K562 (cell line): ENCODE measurements at regions not wholly inside any gene's neighbourhood (a gene's known extent, or its start where the extent isn't known, plus 50 kb on each side); places are given as distances from the start of the nearest gene placed in this dataset.

Source experiments
- ATAC-seq: fragments of 200-7000 bp; cut with Tn5 transposase; 3 replicates; pipeline ENCODE4 v1.9.1; 2020; ENCODE audit warnings: moderate library complexity
- BruUV-seq: library from RNA; stranded (reverse); fragments of 400-500 nt; replicated peaks from 2 replicates; lab custom pipeline; 2021; lab: Mats Ljungman, UMichigan
- CTCF ChIA-PET: fragments of 300-600 bp; formaldehyde crosslinking; extraction: SDS; loops from one replicate; lab custom pipeline; 2021; ENCODE audit warnings: low intra/inter-chr PET ratio; lab: Yijun Ruan, JAX
- POLR2A ChIA-PET: fragments of 300-600, 350-650 bp; sonication (Branson Sonifier 250); formaldehyde crosslinking; extraction: SDS; loops from one replicate; lab custom pipeline; 2021; ENCODE audit warnings: antibody characterized with exemption, inconsistent platforms; lab: Yijun Ruan, JAX
- DNase-seq, 4 experiments: peaks; one replicate each; pipeline versions ENCODE4 v3.0.0 to v3.0.0-alpha.2; 2011 to 2018; ENCODE audit warnings: low spot score in 3 of 4, mixed read lengths in 3 of 4; ENCODE audit errors: extremely low read depth in 1 of 4
- FAIRE-seq: peaks from 2 replicates; lab custom pipeline; 2011; peaks lifted over from hg19 to GRCh38; lab: Jason Lieb, UNC
- H2AFZ ChIP-seq: 2 replicates; pipeline ENCODE4 v1.6.0; 2011; ENCODE audit warnings: low read depth, low read length, control low read depth, inconsistent platforms
- H3K27ac ChIP-seq: fragments of 200-600 bp; 3 replicates; pipeline ENCODE4 v1.8.0; 2011; ENCODE audit warnings: low read depth, mild to moderate bottlenecking, control low read depth, inconsistent platforms, low read length, moderate library complexity, mixed read lengths; ENCODE audit errors: extremely low read depth
- H3K27me3 ChIP-seq, 2 experiments: fragments of 300-600 bp in 1 of 2; 2 replicates in 1 of 2; 3 replicates in 1 of 2; pipeline versions ENCODE4 v1.6.0 to v1.8.0; 2011; ENCODE audit warnings: inconsistent platforms in 2 of 2, low read length in 2 of 2, mild to moderate bottlenecking in 1 of 2, mixed read lengths in 1 of 2, moderate library complexity in 1 of 2; ENCODE audit not compliant: control insufficient read depth in 2 of 2, insufficient read depth in 2 of 2
- H3K36me3 ChIP-seq: fragments of 300-600 bp; 3 replicates; pipeline ENCODE4 v1.8.0; 2011; ENCODE audit warnings: mild to moderate bottlenecking, low read length, inconsistent platforms; ENCODE audit not compliant: control insufficient read depth, insufficient read depth
- H3K4me1 ChIP-seq, 2 experiments: fragments of 200-600 bp in 1 of 2; replicated peaks in 1 of 2; 2 replicates in 1 of 2; 3 replicates in 1 of 2; pipeline versions ENCODE4 v1.5.1 to v1.8.0; 2011; ENCODE audit warnings: inconsistent platforms in 2 of 2, low read length in 2 of 2, mild to moderate bottlenecking in 1 of 2, mixed read lengths in 1 of 2, moderate library complexity in 1 of 2; ENCODE audit not compliant: control insufficient read depth in 2 of 2, insufficient read depth in 2 of 2
- H3K4me2 ChIP-seq: 2 replicates; pipeline ENCODE4 v1.6.1; 2011; ENCODE audit warnings: low read length, control low read depth, inconsistent platforms, mixed read lengths; ENCODE audit not compliant: insufficient read depth
- H3K4me3 ChIP-seq: fragments of 200-600 bp; sonication (generic), shearing (Covaris generic); 2 replicates; pipeline ENCODE4 v1.5.1; 2016; ENCODE audit warnings: control low read depth, inconsistent platforms
- H3K79me2 ChIP-seq: fragments of 200-600 bp; 3 replicates; pipeline ENCODE4 v1.8.0; 2011; ENCODE audit warnings: low read length, inconsistent platforms; ENCODE audit not compliant: control insufficient read depth, insufficient read depth
- H3K9ac ChIP-seq, 2 experiments: 2 replicates each; pipeline versions ENCODE4 v1.6.0 to v1.6.1; 2011; ENCODE audit warnings: low read depth in 2 of 2, low read length in 2 of 2, control low read depth in 1 of 2, inconsistent platforms in 1 of 2, mild to moderate bottlenecking in 1 of 2, mixed read lengths in 1 of 2; ENCODE audit not compliant: insufficient read depth in 1 of 2
- H3K9me1 ChIP-seq: one replicate; pipeline ENCODE4 v1.6.0; 2011; ENCODE audit warnings: inconsistent platforms, mild to moderate bottlenecking, low read length, moderate library complexity; ENCODE audit not compliant: control insufficient read depth, insufficient read depth
- H3K9me3 ChIP-seq: replicated peaks from 2 replicates; pipeline ENCODE4 v1.5.1; 2011; ENCODE audit warnings: low read depth, low read length, inconsistent platforms; ENCODE audit not compliant: control insufficient read depth, insufficient read depth
- H4K20me1 ChIP-seq: replicated peaks from 2 replicates; pipeline ENCODE4 v1.6.1; 2011; ENCODE audit warnings: low read length, inconsistent platforms, mixed read lengths; ENCODE audit not compliant: control insufficient read depth, insufficient read depth
- BRF1 ChIP-seq: IDR thresholded peaks from 3 replicates; pipeline ENCODE4 v1.6.1; 2011; ENCODE audit warnings: borderline replicate concordance, mild to moderate bottlenecking; ENCODE audit not compliant: insufficient read length; ENCODE audit errors: extremely low read depth
- CREB1 ChIP-seq, 2 experiments: sonication (generic) in 1 of 2; formaldehyde crosslinking in 1 of 2; IDR thresholded peaks; 2 replicates each; pipeline versions ENCODE4 v1.6.1 to v1.8.0; 2012 to 2022; ENCODE audit warnings: inconsistent platforms in 1 of 2, mild to moderate bottlenecking in 1 of 2, missing genetic modification reagents in 1 of 2, moderate library complexity in 1 of 2
- E2F3 ChIP-seq: fragments of 250-450 bp; sonication (Bioruptor Pico); IDR thresholded peaks from 2 replicates; pipeline ENCODE4 v1.4.0; 2020; ENCODE audit warnings: mild to moderate bottlenecking
- ELF4 ChIP-seq: fragments of 450-650 bp; formaldehyde crosslinking; IDR thresholded peaks from 2 replicates; pipeline ENCODE4 v1.4.0; 2022; ENCODE audit warnings: missing genetic modification characterization
- FOS ChIP-seq: IDR thresholded peaks from 3 replicates; pipeline ENCODE4 v1.6.1; 2011; ENCODE audit not compliant: insufficient read length; ENCODE audit errors: extremely low read depth
- LEF1 ChIP-seq: fragments of 450-650 bp; IDR thresholded peaks from 2 replicates; pipeline ENCODE4 v1.6.1; 2016; ENCODE audit warnings: mild to moderate bottlenecking
- MTA1 ChIP-seq: fragments of 450-650 bp; IDR thresholded peaks from 2 replicates; pipeline ENCODE4 v1.6.1; 2017; ENCODE audit warnings: borderline replicate concordance
- NFXL1 ChIP-seq: fragments of 450-650 bp; formaldehyde crosslinking; IDR thresholded peaks from 2 replicates; pipeline ENCODE4 v1.4.0; 2021; ENCODE audit warnings: mild to moderate bottlenecking
- OTX1 ChIP-seq: fragments of 450-650 bp; formaldehyde crosslinking; IDR thresholded peaks from 2 replicates; pipeline ENCODE4 v1.4.0; 2022; ENCODE audit warnings: mild to moderate bottlenecking
- PML ChIP-seq: IDR thresholded peaks from 2 replicates; pipeline ENCODE4 v1.6.1; 2012; ENCODE audit warnings: low read length, inconsistent platforms
- SIX5 ChIP-seq, 2 experiments: IDR thresholded peaks; 2 replicates each; pipeline ENCODE4 v1.6.1; 2011; ENCODE audit warnings: low read length in 2 of 2, borderline replicate concordance in 1 of 2, low read depth in 1 of 2, mild to moderate bottlenecking in 1 of 2, moderate library complexity in 1 of 2; ENCODE audit not compliant: insufficient read depth in 1 of 2
- ZBTB17 ChIP-seq: fragments of 450-650 bp; formaldehyde crosslinking; IDR thresholded peaks from 2 replicates; pipeline ENCODE4 v1.4.0; 2020; ENCODE audit warnings: mild to moderate bottlenecking
- ZNF316 ChIP-seq: fragments of 450-650 bp; IDR thresholded peaks from 2 replicates; pipeline ENCODE4 v1.6.1; 2016
- ZNF77 ChIP-seq: fragments of 250-450 bp; sonication (Bioruptor Pico); IDR thresholded peaks from 2 replicates; pipeline ENCODE4 v1.5.0; 2020
- ZNF785 ChIP-seq: fragments of 250-450 bp; sonication (Bioruptor Pico); IDR thresholded peaks from 2 replicates; pipeline ENCODE4 v1.4.0; 2020; ENCODE audit warnings: mild to moderate bottlenecking
- WGBS: fragments of 100-300 bp; shearing (Covaris generic); methylation state at CpG from one replicate; pipeline ENCODE4 v1.1.6; 2016; ENCODE audit warnings: low coverage, mixed read lengths; ENCODE audit not compliant: insufficient coverage; ENCODE audit errors: missing lambda C conversion rate; 5-methylcytosine and 5-hydroxymethylcytosine counted together
- in situ Hi-C: fragments of 300-500 bp; cut with MboI; formaldehyde crosslinking; loops from 4 replicates; pipeline ENCODE4 v1.15.0; 2018; ENCODE audit warnings: inconsistent platforms, mixed read lengths
- intact Hi-C: fragments of 100-400 bp; cut with micrococcal nuclease; formaldehyde crosslinking; loops from 2 replicates; pipeline ENCODE4 v1.14.2; 2022

- Histone ChIP-seq H3K9me3 (no peaks in the 10 kb centered on the region; the same call in none of the 2 replicates), H3K9me1 (no peaks in the 10 kb centered on the region), H3K4me2 (no peak overlapping the region), H3K27ac (no peak overlapping the region), H2AFZ (no peak overlapping the region), H3K79me2 (no peaks in the 10 kb centered on the region), H4K20me1 (no peaks in the 10 kb centered on the region), H3K4me1 (no peaks in the 10 kb centered on the region), H3K36me3 (no peaks in the 10 kb centered on the region), H3K9ac (no peak overlapping the region), H3K27me3 (no peaks in the 10 kb centered on the region), H3K4me3 (no peak overlapping the region)
- DNase-seq = no peak
- intact Hi-C loops (no loop called here), in situ Hi-C loops (no loop called here)
- TF ChIP-seq LEF1 (no peak), ZNF316 (peak; percentile 7; the same call in 1 of the 2 replicates), MTA1 (no peak), SIX5 (IDR thresholded peaks at IDR 0.05; ENCODE audit: borderline replicate concordance in 1 of 2, insufficient read depth in 1 of 2, low read depth in 1 of 2, low read length in 2 of 2) (no peak)
- ChIA-PET CTCF (no interaction called here), POLR2A (no interaction called here)
- no TSS peak for BruUV-seq
- ATAC-seq = no peak
- FAIRE-seq = no peak
Measured at GRCh38 chr3:28758115-28758514, 409.5 kb upstream of the AZI2 start.

DNA sequence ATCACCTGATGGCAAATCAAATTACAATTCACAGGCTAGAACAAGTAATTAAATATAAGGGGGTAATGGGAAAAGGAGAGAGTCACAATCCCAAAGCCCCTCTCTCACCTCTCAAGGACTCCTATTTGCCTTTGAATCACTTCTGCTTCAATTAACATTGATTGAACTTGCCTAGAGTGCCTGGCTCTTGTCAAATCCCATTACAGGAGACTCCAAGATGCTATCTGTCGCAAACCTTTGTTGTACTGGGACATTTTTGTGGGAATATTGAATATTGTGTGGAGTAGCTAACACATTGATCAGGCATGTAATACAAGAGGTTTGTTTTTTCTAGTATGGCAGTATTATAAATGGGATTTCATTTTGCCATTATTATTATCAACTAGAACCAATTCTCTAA, 412.8 kb upstream of the AZI2 start:
- TF ChIP-seq ZBTB17 (CRISPR knock-in tag) (no peak), FOS (no peak), BRF1 (no peak), CREB1 (IDR thresholded peaks at IDR 0.05) (no peak), CREB1 (CRISPR knock-in tag; IDR thresholded peaks at IDR 0.05) (no peak), NFXL1 (CRISPR knock-in tag) (no peak), ZNF77 (CRISPR knock-in tag) (no peak), ZNF785 (CRISPR knock-in tag) (no peak), OTX1 (CRISPR knock-in tag) (no peak), ELF4 (CRISPR knock-in tag) (no peak), PML (no peak), E2F3 (CRISPR knock-in tag) (no peak)
- ATAC-seq (no peak), DNase-seq (no peak), FAIRE-seq (no peak)
- Histone ChIP-seq H4K20me1 (no peaks in the 10 kb centered on the region), H3K4me1 (no peaks in the 10 kb centered on the region), H2AFZ (no peak overlapping the region), H3K9ac (no peak overlapping the region), H3K79me2 (no peaks in the 10 kb centered on the region), H3K4me2 (no peak overlapping the region), H3K4me3 (no peak overlapping the region), H3K36me3 (no peaks in the 10 kb centered on the region), H3K27ac (no peak overlapping the region), H3K27me3 (no peaks in the 10 kb centered on the region), H3K9me3 (no peaks in the 10 kb centered on the region; the same call in 1 of the 2 replicates), H3K9me1 (no peaks in the 10 kb centered on the region)
- POLR2A ChIA-PET = no interaction called here
- in situ Hi-C loops = no loop called here
- CTCF ChIA-PET = no interaction called here
- no TSS peak for BruUV-seq
- intact Hi-C loops = no loop called here
- WGBS = 0% methylated on average over 1 of the region's 1 CpG
